ENCODE measurements at regions not wholly inside any gene's neighbourhood (a gene's known extent, or its start where the extent isn't known, plus 50 kb on each side); places are given as distances from the start of the nearest gene placed in this dataset.

DNA sequence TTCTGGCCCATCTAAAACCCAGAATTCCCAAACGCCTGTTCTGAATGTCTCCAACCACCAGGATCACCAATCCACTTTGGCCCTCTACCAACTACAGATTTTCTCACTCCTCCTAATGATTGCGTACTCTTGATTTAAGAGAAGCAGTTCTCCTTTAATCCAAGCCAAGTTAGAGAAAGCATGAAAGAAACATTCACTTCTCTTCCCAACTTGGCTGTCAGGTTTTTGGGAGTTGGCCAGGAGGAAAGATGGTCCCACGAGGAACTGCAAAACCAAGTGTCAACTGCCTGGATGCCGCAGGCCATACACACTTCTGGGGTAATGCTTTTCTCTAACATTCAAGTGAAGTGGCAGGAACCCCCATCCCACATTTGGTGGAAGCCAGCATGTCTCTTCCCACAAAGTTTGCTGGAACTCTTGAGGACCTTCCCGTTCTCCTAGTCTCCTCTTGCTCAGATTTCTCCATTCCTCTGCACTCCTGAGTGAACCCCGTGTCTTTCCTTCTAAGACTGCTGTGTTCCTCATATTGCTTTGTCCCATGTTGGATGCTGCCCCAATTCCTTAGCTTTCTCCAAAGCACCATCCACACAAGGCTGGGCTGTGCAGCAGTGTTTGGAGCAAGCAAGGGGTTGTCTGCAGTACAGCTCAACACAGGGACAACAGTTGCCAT lies 138.5 kb upstream of the LGALSL start:
- H3K9me3 Mint-ChIP-seq: no peaks in the 10 kb centered on the region
- no peak for ATAC-seq (ENCODE audit: low read depth)
- peaks cover 5% of the 10 kb centered on the region for H3K4me1 Mint-ChIP-seq
- H3K27me3 Mint-ChIP-seq: peaks cover 2% of the 10 kb centered on the region
- H3K36me3 Mint-ChIP-seq: no peaks in the 10 kb centered on the region
- H3K4me3 Mint-ChIP-seq: no peak overlapping the region
- DNase-seq (ENCODE audit: low spot score in 2 of 2): no peak
- no peak overlapping the region for H3K27ac Mint-ChIP-seq

DNA sequence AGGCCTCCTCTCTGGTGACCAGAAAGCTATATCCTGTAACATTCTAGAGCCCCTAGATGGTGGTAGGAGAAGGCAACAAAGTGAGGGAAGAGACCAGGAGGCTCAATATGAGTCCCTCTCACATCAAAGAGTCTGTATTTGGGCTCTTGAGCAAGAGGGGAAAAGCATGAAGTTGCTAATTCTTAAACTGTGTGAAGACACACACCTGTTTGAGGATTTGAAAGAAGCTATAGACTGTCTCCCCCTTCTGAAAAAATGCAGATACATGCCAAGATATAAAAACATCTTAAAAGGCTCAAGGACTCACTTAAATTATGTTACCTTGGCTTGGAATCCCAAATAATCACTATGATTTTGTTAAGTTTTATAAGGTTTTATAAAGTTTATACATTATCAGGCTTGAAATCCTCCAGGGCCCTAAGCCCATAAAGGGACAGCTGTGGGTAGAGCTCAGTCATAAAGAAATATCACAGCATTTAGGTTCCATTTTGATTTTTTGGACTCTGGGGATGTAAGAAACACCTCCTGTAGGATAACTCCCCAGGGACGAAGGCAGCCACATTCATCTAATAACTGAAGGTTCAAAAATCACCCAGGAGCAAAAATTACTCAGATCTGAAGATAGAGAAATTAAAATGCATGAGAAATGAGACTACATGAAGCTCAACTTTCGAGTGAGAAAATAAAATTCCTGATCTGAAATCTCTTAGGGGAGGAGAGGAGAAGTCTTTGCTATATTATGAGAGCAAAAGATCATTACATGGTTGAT lies 136.1 kb upstream of the LGALSL start:
- H3K4me3 Mint-ChIP-seq: no peak overlapping the region
- DNase-seq (ENCODE audit: low spot score in 2 of 2) (no peak), ATAC-seq (ENCODE audit: low read depth) (no peak)
- H3K27ac Mint-ChIP-seq: no peak overlapping the region
- H3K4me1 Mint-ChIP-seq: peaks cover 3% of the 10 kb centered on the region
- no peaks in the 10 kb centered on the region for H3K36me3 Mint-ChIP-seq
- no peaks in the 10 kb centered on the region for H3K9me3 Mint-ChIP-seq
- H3K27me3 Mint-ChIP-seq: peaks cover 2% of the 10 kb centered on the region

DNA sequence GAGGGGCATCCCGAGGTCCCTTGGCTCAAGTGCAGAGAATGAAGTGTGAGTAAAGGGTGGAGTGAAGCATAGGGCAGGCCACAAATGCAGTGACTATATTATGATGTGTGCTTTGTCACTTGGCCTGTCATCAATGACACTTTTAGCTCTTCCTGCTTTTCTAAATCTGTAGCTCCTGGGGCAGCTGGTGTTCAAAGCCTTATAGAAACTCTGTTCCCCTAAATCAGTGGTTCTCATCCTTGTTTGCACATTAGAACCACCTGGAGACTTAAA lies 135.6 kb upstream of the LGALSL start:
- no peaks in the 10 kb centered on the region for H3K9me3 Mint-ChIP-seq
- peaks cover 2% of the 10 kb centered on the region for H3K27me3 Mint-ChIP-seq
- no peak overlapping the region for H3K4me3 Mint-ChIP-seq
- ATAC-seq (ENCODE audit: low read depth) (no peak), DNase-seq (ENCODE audit: low spot score in 2 of 2) (no peak)
- H3K27ac Mint-ChIP-seq: no peak overlapping the region
- no peaks in the 10 kb centered on the region for H3K36me3 Mint-ChIP-seq
- peaks cover 3% of the 10 kb centered on the region for H3K4me1 Mint-ChIP-seq

DNA sequence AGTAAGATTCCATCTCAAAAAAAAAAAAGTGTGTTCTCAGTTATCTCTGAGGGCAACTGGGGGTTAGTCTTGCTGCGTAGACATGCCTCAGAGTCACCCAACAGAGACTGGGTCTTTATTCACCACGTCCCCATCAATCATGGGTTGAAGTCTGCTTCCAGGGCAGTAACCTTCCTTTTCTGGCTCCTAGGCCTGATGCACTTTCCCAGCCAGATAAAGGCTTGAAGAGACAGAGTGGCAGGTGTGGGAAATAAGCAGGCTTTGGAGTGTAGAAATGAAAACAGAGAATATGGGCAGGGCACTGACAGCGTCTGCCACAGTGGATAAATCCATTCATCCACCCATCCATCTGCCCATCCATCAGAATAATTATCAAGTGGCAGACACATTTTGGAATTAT lies 134.1 kb upstream of the LGALSL start:
- ATAC-seq (ENCODE audit: low read depth) (no peak), DNase-seq (ENCODE audit: low spot score in 2 of 2) (no peak)
- Mint-ChIP-seq H3K27me3 (peaks cover 2% of the 10 kb centered on the region), H3K36me3 (no peaks in the 10 kb centered on the region), H3K9me3 (no peaks in the 10 kb centered on the region), H3K4me3 (no peak overlapping the region), H3K4me1 (peaks cover 3% of the 10 kb centered on the region), H3K27ac (no peak overlapping the region)

DNA sequence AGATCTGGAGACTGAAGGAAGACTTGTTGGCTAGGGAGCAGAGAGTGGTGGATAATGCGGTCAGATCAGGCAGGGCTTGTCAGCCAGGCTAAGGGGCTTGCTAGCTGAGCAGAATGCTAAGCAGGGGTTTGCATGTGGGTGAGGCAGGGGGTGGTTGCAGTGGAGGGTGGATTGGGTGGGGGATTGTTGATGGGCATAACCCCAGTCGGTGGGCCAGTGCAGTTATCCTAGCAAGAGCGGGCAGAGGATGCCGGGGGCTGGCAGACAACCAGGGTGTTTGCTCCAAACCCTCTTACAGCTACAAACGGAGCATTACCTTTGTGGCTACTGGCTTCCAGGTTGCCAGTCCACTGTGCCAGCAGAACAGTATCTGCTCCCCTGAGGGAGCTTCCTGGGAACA lies 131.5 kb upstream of the LGALSL start:
- peaks cover 23% of the 10 kb centered on the region for H3K4me1 Mint-ChIP-seq
- no peak overlapping the region for H3K27ac Mint-ChIP-seq
- no peak overlapping the region for H3K4me3 Mint-ChIP-seq
- ATAC-seq (ENCODE audit: low read depth) (no peak), DNase-seq (ENCODE audit: low spot score in 2 of 2) (no peak)
- no peaks in the 10 kb centered on the region for H3K36me3 Mint-ChIP-seq
- peaks cover 2% of the 10 kb centered on the region for H3K27me3 Mint-ChIP-seq
- H3K9me3 Mint-ChIP-seq: no peaks in the 10 kb centered on the region

DNA sequence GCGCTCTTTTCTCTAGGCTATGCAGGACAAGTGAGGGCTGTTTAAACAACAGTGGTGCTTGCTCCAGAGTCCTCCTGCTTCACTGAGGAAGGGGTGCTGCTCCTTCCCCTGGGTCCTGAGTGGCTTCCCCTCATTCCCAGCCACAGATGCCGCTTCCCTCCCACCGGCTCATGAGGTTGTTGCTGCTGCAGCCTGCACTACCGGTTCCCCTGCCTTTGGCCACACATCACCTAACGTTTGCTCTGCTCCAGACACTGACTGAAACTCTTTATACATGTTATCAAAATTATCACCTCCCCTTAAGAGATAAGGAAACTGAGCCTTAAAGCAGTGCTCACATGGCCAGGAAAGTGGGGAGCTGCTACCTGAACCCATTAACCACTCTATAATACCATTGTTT lies 130.8 kb upstream of the LGALSL start:
- Mint-ChIP-seq H3K9me3 (no peaks in the 10 kb centered on the region), H3K27me3 (peaks cover 2% of the 10 kb centered on the region), H3K4me3 (no peak overlapping the region), H3K4me1 (peaks cover 25% of the 10 kb centered on the region), H3K36me3 (no peaks in the 10 kb centered on the region), H3K27ac (no peak overlapping the region)
- DNase-seq (ENCODE audit: low spot score in 2 of 2) (no peak), ATAC-seq (ENCODE audit: low read depth) (no peak)

DNA sequence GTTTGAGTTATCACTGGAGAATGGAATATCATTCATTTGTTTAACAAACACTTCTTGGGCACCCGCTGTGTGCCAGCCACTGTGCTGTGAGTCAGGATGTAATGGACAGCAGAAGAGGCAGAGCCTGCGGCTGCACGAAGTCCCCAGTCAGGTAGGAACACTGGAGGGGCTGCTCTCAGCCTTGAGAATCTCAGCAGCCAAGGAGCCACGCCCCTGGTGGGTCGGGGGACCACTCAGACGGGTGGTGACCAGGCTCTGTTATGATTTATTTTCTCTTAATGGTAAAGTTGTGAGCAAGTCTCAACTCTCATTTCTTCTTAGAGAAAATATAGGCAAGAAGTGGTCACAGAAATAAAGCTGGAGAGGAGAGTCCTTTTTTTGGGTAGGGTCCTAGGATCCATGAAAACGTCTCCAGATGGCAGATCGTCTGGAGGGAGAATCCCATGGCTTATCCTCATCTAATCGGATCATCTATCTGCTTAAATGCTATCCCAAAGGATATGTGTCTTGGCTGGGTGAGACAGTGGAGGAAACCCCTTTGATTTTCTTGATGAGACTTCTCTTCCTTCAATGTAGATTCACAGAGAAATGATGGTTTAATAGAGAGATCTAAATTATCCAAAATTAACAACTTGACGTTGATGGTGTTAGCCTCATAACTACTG lies 129.1 kb upstream of the LGALSL start:
- Mint-ChIP-seq H3K4me1 (peaks cover 25% of the 10 kb centered on the region), H3K4me3 (no peak overlapping the region), H3K9me3 (no peaks in the 10 kb centered on the region)

DNA sequence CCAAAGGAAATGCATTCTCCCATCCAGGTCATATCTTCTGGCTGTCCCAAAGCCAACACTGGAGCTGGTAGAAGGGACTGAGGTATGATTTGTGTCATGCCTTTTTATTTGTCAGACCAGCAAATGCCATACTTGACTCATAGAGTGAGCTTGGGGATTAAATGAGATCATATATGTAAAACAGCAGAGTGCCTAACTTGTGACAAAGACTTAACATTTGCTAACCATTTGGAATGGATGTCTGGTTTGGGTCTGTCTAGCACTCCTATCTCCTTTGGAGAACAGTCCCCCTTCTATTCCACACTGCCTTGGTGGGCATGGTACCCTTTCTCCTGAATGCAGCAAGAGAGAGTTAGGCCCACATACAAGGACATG lies 128.5 kb upstream of the LGALSL start:
- ATAC-seq (ENCODE audit: low read depth): no peak
- Mint-ChIP-seq H3K27me3 (no peaks in the 10 kb centered on the region), H3K27ac (peak overlapping the region; percentile 18), H3K4me3 (no peak overlapping the region), H3K36me3 (no peaks in the 10 kb centered on the region), H3K4me1 (peaks cover 25% of the 10 kb centered on the region), H3K9me3 (no peaks in the 10 kb centered on the region)
- DNase-seq (ENCODE audit: low spot score in 2 of 2): no peak

More for the DNA sequence above, 129.1 kb upstream of the LGALSL start:
- ATAC-seq (ENCODE audit: low read depth): no peak
- no peak for DNase-seq (ENCODE audit: low spot score in 2 of 2)
- no peaks in the 10 kb centered on the region for H3K36me3 Mint-ChIP-seq
- no peak overlapping the region for H3K27ac Mint-ChIP-seq
- no peaks in the 10 kb centered on the region for H3K27me3 Mint-ChIP-seq

DNA sequence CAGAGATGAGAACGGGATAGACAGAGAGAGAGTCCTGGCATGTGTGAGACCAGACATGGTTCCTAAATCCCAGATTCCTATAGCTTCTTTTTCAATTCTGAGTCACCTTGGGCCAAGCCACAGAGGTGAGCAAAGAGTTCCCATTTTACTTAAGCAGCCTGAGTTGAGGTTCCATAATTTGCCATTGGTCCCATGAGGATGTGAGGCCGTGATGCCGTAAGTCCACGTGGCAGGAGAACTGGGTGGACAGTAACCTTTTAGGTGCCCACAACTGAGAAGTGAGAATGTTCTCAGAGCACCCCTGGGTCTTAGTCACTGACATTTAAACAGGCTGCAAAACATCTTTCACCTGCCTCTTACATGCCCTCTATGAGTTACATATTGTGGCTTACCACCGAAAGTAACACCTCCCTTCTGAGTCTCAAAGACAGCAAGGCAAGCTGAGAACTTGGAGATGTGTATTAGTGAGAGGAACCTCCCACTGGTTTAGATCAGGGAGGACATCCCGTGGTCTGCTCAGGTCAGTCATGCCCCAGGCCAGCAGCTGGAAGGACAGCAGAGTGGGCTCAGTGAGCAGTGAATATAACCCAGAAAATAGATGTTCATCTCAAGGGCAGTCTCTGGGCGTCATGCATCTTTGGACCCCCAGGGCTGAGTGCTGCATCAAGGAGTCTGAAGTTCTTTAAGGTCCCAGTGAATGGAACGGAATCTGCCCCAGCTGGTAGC lies 127.9 kb upstream of the LGALSL start:
- Mint-ChIP-seq H3K36me3 (no peaks in the 10 kb centered on the region), H3K27ac (peak overlapping the region; percentile 18), H3K27me3 (no peaks in the 10 kb centered on the region), H3K4me3 (peak overlapping the region; percentile 67), H3K4me1 (peaks cover 28% of the 10 kb centered on the region), H3K9me3 (no peaks in the 10 kb centered on the region)
- DNase-seq (ENCODE audit: low spot score in 2 of 2) (peak; percentile 33 to 42), ATAC-seq (ENCODE audit: low read depth) (peak; percentile 81)

DNA sequence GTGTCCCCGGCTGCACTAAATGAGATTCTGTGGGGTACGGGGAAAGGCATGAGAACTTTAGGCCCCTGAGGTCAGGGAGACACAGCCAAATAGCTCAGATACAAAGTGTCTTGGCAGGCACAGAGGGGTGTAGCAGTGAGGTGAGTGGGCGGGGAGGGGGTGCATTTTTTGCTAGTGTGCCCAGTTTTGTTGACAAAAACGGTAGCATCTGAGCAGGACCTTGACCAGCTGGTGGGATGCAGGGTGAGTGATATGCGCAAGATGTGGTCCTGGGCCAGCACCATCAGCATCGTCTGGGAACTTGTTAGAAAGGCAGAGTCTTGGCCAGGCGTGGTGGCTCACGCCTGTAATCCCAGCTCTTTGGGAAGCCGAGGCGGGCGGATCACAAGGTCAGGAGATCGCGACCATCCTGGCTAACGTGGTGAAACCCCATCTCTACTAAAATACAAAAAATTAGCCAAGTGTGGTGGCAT lies 127.3 kb upstream of the LGALSL start:
- Mint-ChIP-seq H3K4me3 (peak overlapping the region; percentile 67), H3K27me3 (no peaks in the 10 kb centered on the region), H3K9me3 (no peaks in the 10 kb centered on the region), H3K27ac (peak overlapping the region; percentile 18), H3K36me3 (no peaks in the 10 kb centered on the region), H3K4me1 (peaks cover 28% of the 10 kb centered on the region)
- no peak for ATAC-seq (ENCODE audit: low read depth)
- DNase-seq (ENCODE audit: low spot score in 2 of 2): no peak

DNA sequence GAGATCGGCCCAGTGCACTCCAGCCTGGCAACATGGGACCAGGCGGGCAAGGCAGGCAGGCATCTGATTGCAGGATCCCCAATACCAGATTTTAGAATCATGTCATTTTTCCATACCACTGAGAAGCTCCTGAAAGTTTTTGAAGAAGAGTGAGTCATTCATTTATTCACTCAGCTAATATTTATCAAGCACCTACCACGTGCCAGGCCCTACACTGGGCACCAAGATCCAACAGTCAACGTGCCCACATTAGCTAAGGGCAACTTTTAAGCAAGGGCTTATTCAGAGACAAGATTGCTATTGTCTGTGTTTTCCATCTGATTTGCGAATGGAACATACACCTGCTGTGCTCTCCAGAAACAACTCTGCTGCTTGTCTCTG lies 126.8 kb upstream of the LGALSL start:
- Mint-ChIP-seq H3K27ac (no peak overlapping the region), H3K4me3 (peak overlapping the region; percentile 67), H3K27me3 (no peaks in the 10 kb centered on the region), H3K4me1 (peaks cover 28% of the 10 kb centered on the region), H3K9me3 (no peaks in the 10 kb centered on the region), H3K36me3 (no peaks in the 10 kb centered on the region)
- no peak for ATAC-seq (ENCODE audit: low read depth)
- no peak for DNase-seq (ENCODE audit: low spot score in 2 of 2)

DNA sequence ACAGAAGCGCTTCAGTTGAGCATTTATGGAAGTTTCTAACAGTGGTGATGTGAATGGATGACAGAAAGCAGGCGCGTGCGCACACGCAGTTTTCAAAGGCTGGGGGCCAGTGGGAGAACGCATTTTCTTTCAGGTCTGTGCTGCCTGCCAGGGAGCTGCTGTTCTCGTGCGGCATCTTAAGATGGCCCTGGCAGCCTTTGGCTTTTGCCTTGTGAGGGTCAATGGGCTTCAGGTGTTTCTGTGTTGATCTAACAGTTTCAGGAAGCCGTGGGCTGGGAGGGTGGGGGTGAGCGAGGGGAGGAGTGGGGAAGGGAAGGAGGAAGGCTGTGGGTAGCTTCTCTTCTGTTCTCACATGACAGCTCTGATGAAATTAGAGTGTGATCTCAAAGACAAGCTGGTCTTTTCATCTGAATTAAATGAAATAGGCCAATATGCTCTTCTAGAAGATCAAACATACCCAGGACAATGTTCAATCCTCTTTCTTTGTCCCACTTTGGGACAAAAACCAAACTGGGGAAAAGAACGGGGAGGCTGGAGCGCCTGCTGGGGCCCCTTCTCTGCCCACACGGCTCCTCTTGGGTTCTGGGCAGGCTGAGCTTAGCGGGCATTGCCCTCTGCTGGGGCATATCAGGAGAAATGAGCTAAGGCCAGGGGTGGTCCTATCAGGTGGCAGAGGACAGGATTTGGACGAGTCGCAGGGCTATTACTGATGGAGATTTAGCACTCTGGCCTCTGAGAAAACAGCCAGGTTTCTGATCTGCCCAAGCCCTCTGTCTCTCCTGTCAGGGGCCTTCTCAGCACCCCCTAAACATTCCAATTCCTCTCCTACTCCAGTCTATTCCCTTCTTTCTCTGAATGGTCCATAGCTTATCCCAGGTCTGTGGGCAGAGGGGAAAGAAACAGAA lies 126.2 kb upstream of the LGALSL start:
- H3K4me1 Mint-ChIP-seq: peaks cover 28% of the 10 kb centered on the region
- no peaks in the 10 kb centered on the region for H3K27me3 Mint-ChIP-seq
- peak overlapping the region; percentile 67 for H3K4me3 Mint-ChIP-seq
- DNase-seq (ENCODE audit: low spot score in 2 of 2): peak; percentile 49 to 52
- peak overlapping the region; percentile 67 for H3K27ac Mint-ChIP-seq
- ATAC-seq (ENCODE audit: low read depth): peak; percentile 66
- no peaks in the 10 kb centered on the region for H3K9me3 Mint-ChIP-seq
- no peaks in the 10 kb centered on the region for H3K36me3 Mint-ChIP-seq

DNA sequence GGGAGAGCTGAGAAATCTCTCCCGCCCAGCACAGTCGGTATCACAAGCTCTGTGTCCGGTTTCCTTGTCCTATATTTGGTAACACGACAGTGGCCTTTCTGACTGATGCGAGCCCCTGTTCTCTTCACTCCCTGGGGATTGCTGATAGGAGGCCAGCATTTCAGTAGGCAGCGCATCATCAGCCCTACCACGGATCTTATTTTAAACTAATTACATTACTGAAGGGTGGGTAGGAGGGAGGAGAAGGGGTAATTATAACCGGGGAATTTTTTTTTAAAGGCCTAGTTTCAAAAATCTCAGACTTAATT lies 125.6 kb upstream of the LGALSL start:
- Mint-ChIP-seq H3K27me3 (no peaks in the 10 kb centered on the region), H3K4me1 (peaks cover 28% of the 10 kb centered on the region), H3K36me3 (no peaks in the 10 kb centered on the region), H3K27ac (peak overlapping the region; percentile 67), H3K9me3 (no peaks in the 10 kb centered on the region), H3K4me3 (no peak overlapping the region)
- DNase-seq (ENCODE audit: low spot score in 2 of 2) (no peak), ATAC-seq (ENCODE audit: low read depth) (no peak)

Data from memory B cell (primary cell).